Glomerular visceral epithelial cell (primary cell): ENCODE measurements at regions not wholly inside any gene's neighbourhood (a gene's known extent, or its start where the extent isn't known, plus 50 kb on each side); places are given as distances from the start of the nearest gene placed in this dataset.

Source experiments
- DNase-seq: peaks from one replicate; pipeline ENCODE4 v3.0.0-alpha.2; 2016; ENCODE audit errors: extremely low spot score

GRCh38 chr11:30155428-30155827, 75.4 kb upstream of the FSHB start:
- no peak for DNase-seq

DNA sequence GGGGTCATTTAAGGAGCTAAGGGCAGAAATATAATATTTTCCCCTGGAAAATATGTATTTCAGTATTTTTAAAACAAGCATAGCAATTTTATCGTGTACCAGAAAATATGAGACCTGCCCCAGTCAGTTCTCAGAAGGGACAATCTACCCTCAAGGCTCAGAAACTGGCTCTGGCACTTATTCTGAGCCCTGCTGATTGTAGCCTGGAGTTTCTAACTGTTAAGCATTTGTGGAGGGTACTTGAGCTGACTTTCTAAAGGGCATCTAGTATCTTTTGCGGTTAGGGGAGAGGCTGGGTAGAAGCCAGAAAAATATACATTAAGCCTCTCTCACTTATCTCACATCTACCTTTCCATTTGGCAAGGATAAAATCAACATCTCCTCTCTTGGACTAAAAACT, 71.3 kb upstream of the FSHB start:
- DNase-seq, result no peak

DNA sequence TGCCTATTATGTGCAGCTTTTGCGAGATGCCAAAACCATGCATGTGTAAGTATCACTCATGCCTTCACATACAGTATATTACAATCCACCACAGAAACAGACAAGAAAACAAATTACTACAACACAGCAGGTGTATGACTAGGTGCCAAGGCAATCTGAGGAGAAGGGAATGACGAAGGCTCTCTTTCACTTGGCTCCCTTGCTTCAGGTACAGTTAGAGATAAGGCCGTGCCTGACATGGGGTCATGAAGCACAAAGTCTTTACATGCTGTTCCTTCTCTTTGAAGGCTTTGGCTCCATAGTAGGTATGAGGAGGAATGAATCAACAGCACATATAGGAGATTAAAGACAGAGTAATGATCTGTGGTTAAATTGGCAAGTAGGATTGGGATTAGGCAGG, 65.2 kb upstream of the FSHB start:
- no peak for DNase-seq

DNA sequence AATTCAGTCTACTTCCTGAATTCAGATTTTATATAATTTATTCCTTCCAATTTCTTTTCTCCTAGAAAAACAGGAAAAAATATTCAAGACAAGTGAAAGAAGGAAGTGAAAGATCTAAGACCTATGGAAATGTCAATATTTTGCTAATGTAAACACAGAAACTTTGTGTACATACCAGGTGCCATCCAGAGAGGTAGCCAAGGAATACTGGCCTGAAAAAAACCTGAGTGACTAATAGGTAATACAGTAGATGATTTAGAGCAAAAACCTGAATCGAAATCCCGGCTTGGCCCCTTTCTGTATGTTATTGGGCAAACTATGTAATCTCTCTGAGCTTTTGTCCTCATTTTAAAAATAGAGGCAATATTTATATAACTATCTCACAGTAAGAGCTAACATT, 59.2 kb upstream of the FSHB start:
- DNase-seq, result no peak

GRCh38 chr11:30172158-30172557, 58.7 kb upstream of the FSHB start:
- no peak for DNase-seq

GRCh38 chr11:30172883-30173311, 57.9 kb upstream of the FSHB start:
- DNase-seq, result no peak

- DNase-seq, result no peak
Observed at GRCh38 chr11:30174265-30175020, 56.4 kb upstream of the FSHB start.
